Chondrocyte (in vitro differentiated cells): ENCODE measurements at regions not wholly inside any gene's neighbourhood (a gene's known extent, or its start where the extent isn't known, plus 50 kb on each side); places are given as distances from the start of the nearest gene placed in this dataset.

Experiments
- DNase-seq: peaks from one replicate; pipeline ENCODE4 v3.0.0; 2021; ENCODE audit warnings: mixed read lengths, low spot score
- H3K27ac Mint-ChIP-seq: one replicate; pipeline ENCODE4 v1.8.0; 2021; ENCODE audit warnings: mild to moderate bottlenecking, moderate library complexity, mixed read lengths; ENCODE audit not compliant: unreplicated experiment
- H3K27me3 Mint-ChIP-seq: 2 replicates; pipeline ENCODE4 v1.8.0; 2021; ENCODE audit warnings: low read depth, mixed read lengths
- H3K36me3 Mint-ChIP-seq: 2 replicates; pipeline ENCODE4 v1.8.0; 2021; ENCODE audit warnings: low read depth, mixed read lengths
- H3K4me1 Mint-ChIP-seq: 2 replicates; pipeline ENCODE4 v1.8.0; 2021; ENCODE audit warnings: low read depth, mild to moderate bottlenecking, mixed read lengths
- H3K4me3 Mint-ChIP-seq: one replicate; pipeline ENCODE4 v1.8.0; 2021; ENCODE audit warnings: mild to moderate bottlenecking, moderate library complexity, mixed read lengths; ENCODE audit not compliant: unreplicated experiment
- H3K9me3 Mint-ChIP-seq: 2 replicates; pipeline ENCODE4 v1.8.0; 2021; ENCODE audit warnings: low read depth, mixed read lengths
- TF ChIP-seq, protein P1 (sequence below): fragments of 200-600 bp; sonication (generic); IDR thresholded peaks from 2 replicates; pipeline ENCODE4 v1.5.0; 2021; ENCODE audit warnings: antibody characterized with exemption, mild to moderate bottlenecking, moderate library complexity

DNA sequence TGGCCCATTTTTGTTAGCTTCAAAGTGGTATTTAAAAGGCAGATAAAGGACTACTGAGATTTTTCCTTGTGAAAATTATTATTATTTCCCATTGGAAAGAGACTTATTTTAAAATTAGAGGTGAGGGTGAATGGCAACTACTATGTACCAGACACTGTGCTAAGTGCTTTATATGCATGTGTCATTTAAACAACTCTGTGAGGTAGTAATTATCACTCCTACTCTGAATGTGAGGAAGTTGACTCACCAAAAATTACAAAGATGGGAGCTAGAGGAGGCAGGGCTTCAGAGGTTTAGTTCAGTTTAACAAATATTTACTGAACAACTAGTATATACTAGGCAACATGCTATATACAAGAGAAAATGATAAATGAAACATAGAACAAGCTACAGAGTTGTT lies 78.2 kb downstream of the MSL3 start:
- Mint-ChIP-seq H3K36me3 (no peaks in the 10 kb centered on the region), H3K27me3 (peaks cover 2% of the 10 kb centered on the region), H3K27ac (no peak overlapping the region), H3K4me1 (no peaks in the 10 kb centered on the region), H3K4me3 (no peak overlapping the region), H3K9me3 (peaks cover 12% of the 10 kb centered on the region)
- no peak for DNase-seq
- TF ChIP-seq, protein P1, sequence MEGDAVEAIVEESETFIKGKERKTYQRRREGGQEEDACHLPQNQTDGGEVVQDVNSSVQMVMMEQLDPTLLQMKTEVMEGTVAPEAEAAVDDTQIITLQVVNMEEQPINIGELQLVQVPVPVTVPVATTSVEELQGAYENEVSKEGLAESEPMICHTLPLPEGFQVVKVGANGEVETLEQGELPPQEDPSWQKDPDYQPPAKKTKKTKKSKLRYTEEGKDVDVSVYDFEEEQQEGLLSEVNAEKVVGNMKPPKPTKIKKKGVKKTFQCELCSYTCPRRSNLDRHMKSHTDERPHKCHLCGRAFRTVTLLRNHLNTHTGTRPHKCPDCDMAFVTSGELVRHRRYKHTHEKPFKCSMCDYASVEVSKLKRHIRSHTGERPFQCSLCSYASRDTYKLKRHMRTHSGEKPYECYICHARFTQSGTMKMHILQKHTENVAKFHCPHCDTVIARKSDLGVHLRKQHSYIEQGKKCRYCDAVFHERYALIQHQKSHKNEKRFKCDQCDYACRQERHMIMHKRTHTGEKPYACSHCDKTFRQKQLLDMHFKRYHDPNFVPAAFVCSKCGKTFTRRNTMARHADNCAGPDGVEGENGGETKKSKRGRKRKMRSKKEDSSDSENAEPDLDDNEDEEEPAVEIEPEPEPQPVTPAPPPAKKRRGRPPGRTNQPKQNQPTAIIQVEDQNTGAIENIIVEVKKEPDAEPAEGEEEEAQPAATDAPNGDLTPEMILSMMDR: no peak

DNA sequence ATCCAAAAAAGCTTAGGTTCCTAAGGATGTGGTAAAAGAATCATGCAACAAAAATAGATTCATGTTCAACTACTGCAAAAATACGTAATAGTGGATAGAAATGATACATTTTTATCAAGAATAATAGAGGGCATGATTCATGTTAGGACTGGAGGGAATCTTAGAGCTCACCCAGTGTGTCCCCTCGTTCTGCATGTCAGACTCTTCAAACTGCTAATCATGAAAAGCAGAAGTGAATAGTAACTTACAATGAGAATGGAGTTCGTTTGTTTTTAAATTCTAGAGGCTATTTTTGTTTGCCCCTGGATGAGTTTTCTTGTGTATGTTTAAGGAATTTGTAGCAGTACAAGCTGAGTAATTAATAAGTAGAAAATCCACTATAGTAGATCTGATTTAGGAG lies 79.4 kb downstream of the MSL3 start:
- no peaks in the 10 kb centered on the region for H3K36me3 Mint-ChIP-seq
- H3K9me3 Mint-ChIP-seq: peaks cover 9% of the 10 kb centered on the region
- H3K27ac Mint-ChIP-seq: no peak overlapping the region
- DNase-seq: no peak
- TF ChIP-seq, protein P1: no peak
- no peaks in the 10 kb centered on the region for H3K4me1 Mint-ChIP-seq
- H3K27me3 Mint-ChIP-seq: peaks cover 2% of the 10 kb centered on the region
- H3K4me3 Mint-ChIP-seq: no peak overlapping the region

DNA sequence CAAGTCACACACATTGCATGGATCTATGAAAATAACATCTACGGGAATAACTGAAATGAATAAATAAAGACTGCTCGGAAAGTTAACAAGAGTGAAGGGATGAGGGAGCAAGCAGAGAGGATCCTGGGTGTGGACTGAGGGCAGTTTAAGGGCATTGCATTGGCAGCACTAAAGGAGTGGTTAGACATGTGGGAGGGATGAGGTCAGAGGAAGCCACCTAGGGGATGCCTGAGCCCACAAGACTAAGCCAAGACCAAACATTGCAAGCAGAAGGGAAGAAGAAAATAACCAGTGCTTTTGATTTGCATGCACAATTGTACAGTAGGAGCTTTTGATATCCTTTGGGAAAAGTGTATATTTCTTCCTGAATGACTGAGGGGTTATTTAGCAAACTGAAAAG lies 106.1 kb downstream of the MSL3 start:
- DNase-seq: no peak
- TF ChIP-seq, protein P1: no peak
- Mint-ChIP-seq H3K4me1 (no peaks in the 10 kb centered on the region), H3K9me3 (peaks cover 11% of the 10 kb centered on the region), H3K36me3 (no peaks in the 10 kb centered on the region), H3K4me3 (no peak overlapping the region), H3K27ac (no peak overlapping the region), H3K27me3 (no peaks in the 10 kb centered on the region)

DNA sequence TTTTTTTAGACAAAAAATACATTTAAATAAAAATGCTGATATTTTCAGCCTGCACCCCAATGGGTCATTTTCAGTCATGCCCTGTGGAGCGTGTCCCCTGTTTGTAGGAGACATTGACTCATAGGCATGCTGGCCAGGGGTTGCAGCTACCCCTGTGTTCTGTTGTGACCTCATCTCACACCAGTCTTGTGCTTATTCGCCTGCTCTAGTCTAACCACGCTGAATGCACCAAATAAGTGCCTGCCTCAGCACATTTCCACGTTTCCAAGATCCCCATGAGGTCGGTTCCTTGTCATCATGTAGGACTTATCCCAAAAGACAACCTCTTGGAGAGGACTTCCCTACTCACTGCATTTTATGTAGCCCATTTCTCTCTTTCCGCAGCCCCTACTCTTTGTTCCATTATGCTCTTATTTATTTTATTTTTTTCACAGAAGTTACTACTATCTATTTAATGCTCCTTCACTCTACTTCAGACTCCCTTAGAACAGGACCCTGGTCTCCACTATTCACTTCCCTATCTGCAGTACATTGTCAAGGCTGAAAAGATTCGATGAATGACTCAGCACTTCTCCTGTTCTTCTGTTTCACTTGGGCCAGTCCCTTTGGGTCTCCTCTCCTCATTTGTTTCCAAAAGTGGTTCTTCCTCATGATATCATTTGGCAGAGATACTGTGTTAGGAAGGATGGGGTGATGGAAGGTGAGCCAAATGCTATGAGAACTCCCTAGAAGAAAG lies 109.7 kb downstream of the MSL3 start:
- no peak overlapping the region for H3K4me3 Mint-ChIP-seq
- no peaks in the 10 kb centered on the region for H3K27me3 Mint-ChIP-seq
- TF ChIP-seq, protein P1: no peak
- DNase-seq: no peak
- peaks cover 11% of the 10 kb centered on the region for H3K9me3 Mint-ChIP-seq
- no peaks in the 10 kb centered on the region for H3K36me3 Mint-ChIP-seq
- no peak overlapping the region for H3K27ac Mint-ChIP-seq
- no peaks in the 10 kb centered on the region for H3K4me1 Mint-ChIP-seq

DNA sequence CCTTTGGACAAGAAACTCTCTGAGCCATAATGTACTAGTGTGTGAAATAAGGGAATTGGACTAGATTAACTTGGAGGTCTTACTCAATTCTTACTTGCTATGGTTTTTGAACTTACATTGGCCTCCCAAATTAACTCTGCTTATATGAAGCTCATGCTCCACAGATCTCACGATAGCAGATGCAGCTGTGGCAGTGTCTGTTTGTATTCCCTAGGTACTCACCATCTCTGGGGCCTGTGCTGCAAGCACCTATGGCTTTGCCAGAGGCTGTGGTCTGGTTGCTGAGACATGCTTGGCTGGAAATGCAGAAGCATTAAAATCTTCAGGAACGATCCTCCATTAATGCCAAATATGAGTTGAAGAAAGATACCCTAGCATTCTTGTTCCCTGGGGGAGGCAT lies 112.8 kb downstream of the MSL3 start:
- Mint-ChIP-seq H3K4me3 (no peak overlapping the region), H3K27ac (no peak overlapping the region), H3K27me3 (no peaks in the 10 kb centered on the region), H3K36me3 (no peaks in the 10 kb centered on the region), H3K4me1 (no peaks in the 10 kb centered on the region), H3K9me3 (peaks cover 4% of the 10 kb centered on the region)
- TF ChIP-seq, protein P1: no peak
- DNase-seq: no peak
